ENCODE measurements at regions not wholly inside any gene's neighbourhood (a gene's known extent, or its start where the extent isn't known, plus 50 kb on each side); places are given as distances from the start of the nearest gene placed in this dataset.

DNA sequence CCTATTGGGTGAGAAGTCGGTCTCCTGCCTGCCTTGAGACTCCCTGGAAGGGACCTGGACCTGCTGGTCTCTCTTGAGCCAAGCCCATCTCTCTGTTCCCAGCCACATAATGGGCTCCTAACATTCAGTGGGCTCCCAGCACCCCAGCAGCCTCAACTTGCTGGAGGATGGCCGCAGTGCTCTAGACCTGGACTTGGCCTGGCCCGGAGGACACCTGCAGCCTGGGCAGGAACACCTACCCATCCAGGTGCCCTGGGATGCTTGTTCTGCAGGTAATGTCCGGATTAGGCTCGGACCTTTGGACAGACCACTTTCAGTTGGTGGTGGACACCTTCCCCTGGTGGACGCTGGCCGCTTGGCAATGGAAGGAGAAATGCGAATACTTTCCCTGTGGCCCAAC lies 214.6 kb downstream of the URI1 start:
- no peaks in the 10 kb centered on the region for H3K36me3 ChIP-seq (ENCODE audit: control insufficient read depth in 2 of 2, insufficient read depth in 2 of 2, low read length in 1 of 2)
- peaks cover 13% of the 10 kb centered on the region for H3K4me1 ChIP-seq (ENCODE audit: control insufficient read depth, insufficient read depth, low read length)
- intact Hi-C loops (cut with micrococcal nuclease; ENCODE audit: unreplicated experiment) (no loop called here), in situ Hi-C loops (cut with MboI) (no loop called here)
- RAD21 ChIA-PET (ENCODE audit: unreplicated experiment): no interaction called here
- H3K27me3 ChIP-seq (replicated peaks in 1 of 2; ENCODE audit: control insufficient read depth in 2 of 2, insufficient read depth in 2 of 2, low read length in 1 of 2): no peaks in the 10 kb centered on the region; a peak in 1 of 4 replicates
- CTCF ChIA-PET: no interaction called here
- SMC1A ChIA-PET (ENCODE audit: uncharacterized antibody, unreplicated experiment): interaction anchor here (0.6 kb wide), 1 partner anchor 199 kb away, joined by 3 read pairs; no protein-coding TSS in a partner anchor
- H3K27ac ChIP-seq (ENCODE audit: control insufficient read depth, insufficient read depth): no peak overlapping the region
- no peak overlapping the region for H3K4me3 ChIP-seq
- DNase-seq (ENCODE audit: low read depth, low spot score) (no peak), ATAC-seq (no peak), FAIRE-seq (no peak)
- no peaks in the 10 kb centered on the region for H3K79me2 ChIP-seq (ENCODE audit: control insufficient read depth, insufficient read depth, low read length)
- TF ChIP-seq WRNIP1 (IDR thresholded peaks at IDR 0.05; ENCODE audit: borderline replicate concordance, low read depth, low read length): no peak
- no peak for TF ChIP-seq MXI1 (IDR thresholded peaks at IDR 0.05; ENCODE audit: low read depth, low read length)
- no peak for TF ChIP-seq PAX5 (IDR thresholded peaks at IDR 0.05; ENCODE audit: borderline replicate concordance, low read depth, low read length)
- TF ChIP-seq KLF5 (IDR thresholded peaks at IDR 0.05; ENCODE audit: partially characterized antibody): no peak
- TF ChIP-seq CREB1 (IDR thresholded peaks at IDR 0.05; ENCODE audit: low read depth): no peak
- no peak for TF ChIP-seq RFX5 (IDR thresholded peaks at IDR 0.05; ENCODE audit: low read depth, low read length)
- no peak for TF ChIP-seq SREBF2 (IDR thresholded peaks at IDR 0.05; ENCODE audit: low read length)
- no peak for TF ChIP-seq EZH2 (IDR thresholded peaks at IDR 0.05; ENCODE audit: borderline replicate concordance, control insufficient read depth, low read depth, low read length)
- TF ChIP-seq MYC (IDR thresholded peaks at IDR 0.05; ENCODE audit: insufficient read depth, insufficient read length, insufficient replicate concordance, low read length, severe bottlenecking): no peak
- no peak for TF ChIP-seq PAX8 (IDR thresholded peaks at IDR 0.05)
- no peak for TF ChIP-seq DPF2 (IDR thresholded peaks at IDR 0.05)
- TF ChIP-seq, protein P1, sequence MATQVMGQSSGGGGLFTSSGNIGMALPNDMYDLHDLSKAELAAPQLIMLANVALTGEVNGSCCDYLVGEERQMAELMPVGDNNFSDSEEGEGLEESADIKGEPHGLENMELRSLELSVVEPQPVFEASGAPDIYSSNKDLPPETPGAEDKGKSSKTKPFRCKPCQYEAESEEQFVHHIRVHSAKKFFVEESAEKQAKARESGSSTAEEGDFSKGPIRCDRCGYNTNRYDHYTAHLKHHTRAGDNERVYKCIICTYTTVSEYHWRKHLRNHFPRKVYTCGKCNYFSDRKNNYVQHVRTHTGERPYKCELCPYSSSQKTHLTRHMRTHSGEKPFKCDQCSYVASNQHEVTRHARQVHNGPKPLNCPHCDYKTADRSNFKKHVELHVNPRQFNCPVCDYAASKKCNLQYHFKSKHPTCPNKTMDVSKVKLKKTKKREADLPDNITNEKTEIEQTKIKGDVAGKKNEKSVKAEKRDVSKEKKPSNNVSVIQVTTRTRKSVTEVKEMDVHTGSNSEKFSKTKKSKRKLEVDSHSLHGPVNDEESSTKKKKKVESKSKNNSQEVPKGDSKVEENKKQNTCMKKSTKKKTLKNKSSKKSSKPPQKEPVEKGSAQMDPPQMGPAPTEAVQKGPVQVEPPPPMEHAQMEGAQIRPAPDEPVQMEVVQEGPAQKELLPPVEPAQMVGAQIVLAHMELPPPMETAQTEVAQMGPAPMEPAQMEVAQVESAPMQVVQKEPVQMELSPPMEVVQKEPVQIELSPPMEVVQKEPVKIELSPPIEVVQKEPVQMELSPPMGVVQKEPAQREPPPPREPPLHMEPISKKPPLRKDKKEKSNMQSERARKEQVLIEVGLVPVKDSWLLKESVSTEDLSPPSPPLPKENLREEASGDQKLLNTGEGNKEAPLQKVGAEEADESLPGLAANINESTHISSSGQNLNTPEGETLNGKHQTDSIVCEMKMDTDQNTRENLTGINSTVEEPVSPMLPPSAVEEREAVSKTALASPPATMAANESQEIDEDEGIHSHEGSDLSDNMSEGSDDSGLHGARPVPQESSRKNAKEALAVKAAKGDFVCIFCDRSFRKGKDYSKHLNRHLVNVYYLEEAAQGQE (IDR thresholded peaks at IDR 0.05; ENCODE audit: low read depth, low read length): no peak
- no peak for TF ChIP-seq ZNF274 (IDR thresholded peaks at IDR 0.05; ENCODE audit: insufficient read depth, insufficient read length)
- TF ChIP-seq RELA (IDR thresholded peaks at IDR 0.05; ENCODE audit: borderline replicate concordance, partially characterized antibody): no peak
- TF ChIP-seq ZSCAN29 (IDR thresholded peaks at IDR 0.05): no peak
- TF ChIP-seq, protein P2, sequence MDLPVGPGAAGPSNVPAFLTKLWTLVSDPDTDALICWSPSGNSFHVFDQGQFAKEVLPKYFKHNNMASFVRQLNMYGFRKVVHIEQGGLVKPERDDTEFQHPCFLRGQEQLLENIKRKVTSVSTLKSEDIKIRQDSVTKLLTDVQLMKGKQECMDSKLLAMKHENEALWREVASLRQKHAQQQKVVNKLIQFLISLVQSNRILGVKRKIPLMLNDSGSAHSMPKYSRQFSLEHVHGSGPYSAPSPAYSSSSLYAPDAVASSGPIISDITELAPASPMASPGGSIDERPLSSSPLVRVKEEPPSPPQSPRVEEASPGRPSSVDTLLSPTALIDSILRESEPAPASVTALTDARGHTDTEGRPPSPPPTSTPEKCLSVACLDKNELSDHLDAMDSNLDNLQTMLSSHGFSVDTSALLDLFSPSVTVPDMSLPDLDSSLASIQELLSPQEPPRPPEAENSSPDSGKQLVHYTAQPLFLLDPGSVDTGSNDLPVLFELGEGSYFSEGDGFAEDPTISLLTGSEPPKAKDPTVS (IDR thresholded peaks at IDR 0.05; ENCODE audit: low read depth, low read length): no peak
- no peak for TF ChIP-seq ZBED1 (IDR thresholded peaks at IDR 0.05; ENCODE audit: borderline replicate concordance)
- TF ChIP-seq ZNF24 (IDR thresholded peaks at IDR 0.05): no peak
- no peak for TF ChIP-seq YY1 (IDR thresholded peaks at IDR 0.05; ENCODE audit: low read depth, low read length)
- no peaks in the 10 kb centered on the region for H4K20me1 ChIP-seq (ENCODE audit: control insufficient read depth, insufficient read depth)
- no peak overlapping the region for H2AFZ ChIP-seq (ENCODE audit: control insufficient read depth, low read depth, low read length)
- POLR2A ChIA-PET: no interaction called here
- no peaks in the 10 kb centered on the region for H3K9me3 ChIP-seq (replicated peaks; ENCODE audit: control insufficient read depth, insufficient read depth, low read length)
- BruUV-seq (replicated peaks): no TSS peak
- no peak overlapping the region for H3K9ac ChIP-seq (ENCODE audit: control insufficient read depth, insufficient read depth, low read length)
- 47% methylated on average over 8 of the region's 8 CpGs for WGBS (ENCODE audit: insufficient coverage, insufficient replicate concordance, low lambda C conversion rate, missing lambda C conversion rate)
- no peak overlapping the region for H3K4me2 ChIP-seq (ENCODE audit: control insufficient read depth, insufficient read depth)
